ENCODE measurements at regions not wholly inside any gene's neighbourhood (a gene's known extent, or its start where the extent isn't known, plus 50 kb on each side); places are given as distances from the start of the nearest gene placed in this dataset.

GRCh38 chr14:89639687-89640086, 222.7 kb upstream of the FOXN3 start:
- Histone ChIP-seq H3K27me3 (ENCODE audit: low read depth) (no peaks in the 10 kb centered on the region), H3K27ac (no peak overlapping the region), H3K4me1 (no peaks in the 10 kb centered on the region), H3K9me3 (no peaks in the 10 kb centered on the region), H3K4me3 (no peak overlapping the region), H3K36me3 (no peaks in the 10 kb centered on the region)
- DNase-seq (no peak), ATAC-seq (no peak)
- no peak for TF ChIP-seq CTCF (IDR thresholded peaks at IDR 0.05)
- intact Hi-C loops (cut with DNase I), result no loop called here

GRCh38 chr14:89638891-89639290, 221.9 kb upstream of the FOXN3 start:
- H3K36me3 ChIP-seq, result no peaks in the 10 kb centered on the region
- no peak for DNase-seq
- TF ChIP-seq CTCF (IDR thresholded peaks at IDR 0.05), result no peak
- no peak for ATAC-seq
- no peak overlapping the region for H3K27ac ChIP-seq
- H3K9me3 ChIP-seq, result no peaks in the 10 kb centered on the region
- H3K4me3 ChIP-seq, result no peak overlapping the region
- intact Hi-C loops (cut with DNase I), result no loop called here
- H3K4me1 ChIP-seq, result no peaks in the 10 kb centered on the region
- no peaks in the 10 kb centered on the region for H3K27me3 ChIP-seq (ENCODE audit: low read depth)

- Histone ChIP-seq H3K36me3 (no peaks in the 10 kb centered on the region), H3K4me1 (no peaks in the 10 kb centered on the region), H3K9me3 (no peaks in the 10 kb centered on the region), H3K4me3 (no peak overlapping the region), H3K27ac (no peak overlapping the region), H3K27me3 (ENCODE audit: low read depth) (no peaks in the 10 kb centered on the region)
- intact Hi-C loops (cut with DNase I), result no loop called here
- no peak for TF ChIP-seq CTCF (IDR thresholded peaks at IDR 0.05)
- ATAC-seq (no peak), DNase-seq (no peak)
These were observed 220.5 kb upstream of the FOXN3 start for GRCh38 chr14:89637581-89637980.

- Histone ChIP-seq H3K4me3 (no peak overlapping the region), H3K9me3 (no peaks in the 10 kb centered on the region), H3K27me3 (ENCODE audit: low read depth) (no peaks in the 10 kb centered on the region), H3K4me1 (no peaks in the 10 kb centered on the region), H3K36me3 (no peaks in the 10 kb centered on the region), H3K27ac (no peak overlapping the region)
- intact Hi-C loops (cut with DNase I), result no loop called here
- ATAC-seq, result no peak
- DNase-seq, result no peak
- TF ChIP-seq CTCF (IDR thresholded peaks at IDR 0.05), result no peak
These were observed 218.6 kb upstream of the FOXN3 start for GRCh38 chr14:89635615-89636014.

GRCh38 chr14:89634037-89634436, 217.0 kb upstream of the FOXN3 start:
- Histone ChIP-seq H3K27me3 (ENCODE audit: low read depth) (no peaks in the 10 kb centered on the region), H3K9me3 (no peaks in the 10 kb centered on the region), H3K4me3 (no peak overlapping the region), H3K36me3 (no peaks in the 10 kb centered on the region), H3K27ac (no peak overlapping the region), H3K4me1 (no peaks in the 10 kb centered on the region)
- ATAC-seq (no peak), DNase-seq (no peak)
- no peak for TF ChIP-seq CTCF (IDR thresholded peaks at IDR 0.05)
- intact Hi-C loops (cut with DNase I), result no loop called here

All from lower lobe of right lung (tissue), 2 donors.